ENCODE measurements at regions not wholly inside any gene's neighbourhood (a gene's known extent, or its start where the extent isn't known, plus 50 kb on each side); places are given as distances from the start of the nearest gene placed in this dataset.

DNA sequence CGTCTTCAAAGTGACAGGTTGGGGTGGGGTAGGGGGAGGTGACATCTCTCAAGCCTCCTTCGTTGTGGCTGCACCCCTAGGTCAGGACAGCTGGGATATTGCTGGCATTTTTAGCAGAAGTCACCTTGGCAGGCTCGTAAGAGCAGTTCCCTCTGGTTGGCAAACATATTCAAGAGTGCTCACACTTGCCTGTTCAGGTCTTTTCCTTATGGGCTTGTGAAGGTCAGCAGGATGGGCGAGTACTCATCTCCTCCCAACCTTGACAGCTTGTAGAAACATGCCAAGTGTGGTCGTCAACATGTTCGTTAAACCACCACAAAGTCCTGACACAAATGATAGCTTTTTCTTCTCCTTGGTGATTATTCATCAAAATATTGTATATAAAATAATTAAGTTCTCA lies 113.6 kb downstream of the HDGFL1 start:
- no peaks in the 10 kb centered on the region for H3K36me3 ChIP-seq
- H3K4me3 ChIP-seq, result no peak overlapping the region
- WGBS, result 53% methylated on average over 6 of the region's 6 CpGs
- TF ChIP-seq EP300 (IDR thresholded peaks at IDR 0.05), result no peak
- TF ChIP-seq POLR2A (IDR thresholded peaks at IDR 0.05), result no peak
- no peak for TF ChIP-seq POLR2AphosphoS5 (IDR thresholded peaks at IDR 0.05)
- TF ChIP-seq, protein P1, sequence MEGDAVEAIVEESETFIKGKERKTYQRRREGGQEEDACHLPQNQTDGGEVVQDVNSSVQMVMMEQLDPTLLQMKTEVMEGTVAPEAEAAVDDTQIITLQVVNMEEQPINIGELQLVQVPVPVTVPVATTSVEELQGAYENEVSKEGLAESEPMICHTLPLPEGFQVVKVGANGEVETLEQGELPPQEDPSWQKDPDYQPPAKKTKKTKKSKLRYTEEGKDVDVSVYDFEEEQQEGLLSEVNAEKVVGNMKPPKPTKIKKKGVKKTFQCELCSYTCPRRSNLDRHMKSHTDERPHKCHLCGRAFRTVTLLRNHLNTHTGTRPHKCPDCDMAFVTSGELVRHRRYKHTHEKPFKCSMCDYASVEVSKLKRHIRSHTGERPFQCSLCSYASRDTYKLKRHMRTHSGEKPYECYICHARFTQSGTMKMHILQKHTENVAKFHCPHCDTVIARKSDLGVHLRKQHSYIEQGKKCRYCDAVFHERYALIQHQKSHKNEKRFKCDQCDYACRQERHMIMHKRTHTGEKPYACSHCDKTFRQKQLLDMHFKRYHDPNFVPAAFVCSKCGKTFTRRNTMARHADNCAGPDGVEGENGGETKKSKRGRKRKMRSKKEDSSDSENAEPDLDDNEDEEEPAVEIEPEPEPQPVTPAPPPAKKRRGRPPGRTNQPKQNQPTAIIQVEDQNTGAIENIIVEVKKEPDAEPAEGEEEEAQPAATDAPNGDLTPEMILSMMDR (IDR thresholded peaks at IDR 0.05), result no peak
- H3K27me3 ChIP-seq, result no peaks in the 10 kb centered on the region
- no peak overlapping the region for H3K27ac ChIP-seq
- no peak for DNase-seq (ENCODE audit: low spot score in 2 of 2)
- no peaks in the 10 kb centered on the region for H3K9me3 ChIP-seq
- no peaks in the 10 kb centered on the region for H3K4me1 ChIP-seq

DNA sequence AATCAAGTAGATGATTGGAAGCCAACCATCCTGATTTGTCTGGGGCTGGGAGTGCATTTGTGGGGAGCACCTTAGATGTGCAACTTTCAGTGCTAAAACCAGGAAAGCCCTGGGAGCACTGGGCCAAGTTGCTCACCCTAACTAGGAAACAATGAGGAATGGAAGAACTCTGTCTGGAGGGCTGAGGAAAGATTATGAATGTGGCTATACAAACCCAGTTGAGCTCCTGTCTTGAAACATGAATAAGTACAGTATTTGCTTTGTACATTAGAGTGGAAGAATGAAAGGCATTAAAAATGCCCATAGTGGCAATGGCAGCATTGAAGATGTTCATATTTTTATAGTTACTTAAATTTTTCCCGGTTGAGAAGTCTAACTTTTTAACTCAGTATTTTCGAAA lies 121.1 kb downstream of the HDGFL1 start:
- DNase-seq (ENCODE audit: low spot score in 2 of 2), result no peak
- H3K9me3 ChIP-seq, result no peaks in the 10 kb centered on the region
- 95% methylated on average over 2 of the region's 2 CpGs for WGBS
- H3K36me3 ChIP-seq, result no peaks in the 10 kb centered on the region
- no peaks in the 10 kb centered on the region for H3K4me1 ChIP-seq
- H3K27ac ChIP-seq, result no peak overlapping the region
- no peaks in the 10 kb centered on the region for H3K27me3 ChIP-seq
- no peak for TF ChIP-seq POLR2AphosphoS5 (IDR thresholded peaks at IDR 0.05)
- no peak for TF ChIP-seq POLR2A (IDR thresholded peaks at IDR 0.05)
- TF ChIP-seq EP300 (IDR thresholded peaks at IDR 0.05), result no peak
- TF ChIP-seq, protein P1 (IDR thresholded peaks at IDR 0.05), result no peak
- H3K4me3 ChIP-seq, result no peak overlapping the region

DNA sequence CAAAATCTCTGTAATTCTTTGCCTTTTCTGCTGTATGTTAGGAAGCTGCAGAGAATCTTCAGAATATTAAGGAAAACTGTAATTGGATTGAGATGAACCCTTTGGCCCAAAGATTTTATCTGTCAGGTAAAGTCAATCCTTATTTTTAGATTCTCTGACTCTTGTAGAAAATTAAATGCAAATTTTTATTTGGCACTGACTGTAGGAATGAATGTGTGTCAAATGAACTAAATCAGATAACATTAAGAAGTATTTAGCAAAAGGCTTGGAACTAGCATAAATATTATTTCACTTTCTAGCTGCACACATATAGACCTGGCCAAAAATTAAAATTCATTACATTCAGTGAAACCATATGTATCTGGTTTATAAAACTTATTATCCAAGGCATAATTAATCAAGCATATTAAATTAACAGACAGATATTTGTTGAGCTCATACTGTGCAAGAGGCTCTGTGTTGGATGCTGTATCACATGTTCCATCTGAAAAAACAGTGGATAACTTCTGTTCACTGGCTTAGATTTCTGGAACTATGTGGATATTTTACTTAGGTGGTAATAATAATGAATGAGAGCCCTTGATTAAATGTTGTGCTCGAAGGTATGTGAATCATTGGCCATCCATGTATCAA lies 124.8 kb downstream of the HDGFL1 start:
- Histone ChIP-seq H3K27ac (no peak overlapping the region), H3K27me3 (no peaks in the 10 kb centered on the region), H3K36me3 (no peaks in the 10 kb centered on the region), H3K4me3 (no peak overlapping the region), H3K4me1 (no peaks in the 10 kb centered on the region), H3K9me3 (no peaks in the 10 kb centered on the region)
- WGBS, result 62% methylated on average over 1 of the region's 1 CpG
- no peak for DNase-seq (ENCODE audit: low spot score in 2 of 2)
- TF ChIP-seq, protein P1 (IDR thresholded peaks at IDR 0.05), result no peak
- no peak for TF ChIP-seq EP300 (IDR thresholded peaks at IDR 0.05)
- no peak for TF ChIP-seq POLR2A (IDR thresholded peaks at IDR 0.05)
- TF ChIP-seq POLR2AphosphoS5 (IDR thresholded peaks at IDR 0.05), result no peak

DNA sequence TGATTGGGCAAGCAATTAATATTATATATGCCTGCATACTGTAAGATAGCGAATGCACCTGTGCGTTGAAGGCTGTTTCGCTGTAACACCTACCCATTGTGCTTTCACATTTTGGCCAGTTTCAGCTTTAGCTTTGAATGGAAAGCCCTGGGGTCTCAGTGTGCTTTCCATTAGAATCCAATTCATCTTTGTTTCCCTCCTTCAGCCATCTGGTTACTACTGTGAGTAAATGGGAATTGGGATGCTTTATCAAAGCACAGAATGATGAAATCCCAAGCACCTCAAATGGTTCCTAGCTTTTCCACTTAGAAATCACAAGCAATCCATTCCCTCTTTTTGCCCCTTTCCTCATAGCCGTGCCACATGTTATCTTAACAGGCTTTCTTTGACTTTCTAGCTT lies 127.1 kb downstream of the HDGFL1 start:
- Histone ChIP-seq H3K36me3 (no peaks in the 10 kb centered on the region), H3K4me1 (no peaks in the 10 kb centered on the region), H3K9me3 (no peaks in the 10 kb centered on the region), H3K4me3 (no peak overlapping the region), H3K27ac (no peak overlapping the region), H3K27me3 (no peaks in the 10 kb centered on the region)
- TF ChIP-seq, protein P1 (IDR thresholded peaks at IDR 0.05), result no peak
- TF ChIP-seq POLR2AphosphoS5 (IDR thresholded peaks at IDR 0.05), result no peak
- TF ChIP-seq POLR2A (IDR thresholded peaks at IDR 0.05), result no peak
- TF ChIP-seq EP300 (IDR thresholded peaks at IDR 0.05), result no peak
- 96% methylated on average over 4 of the region's 4 CpGs for WGBS
- no peak for DNase-seq (ENCODE audit: low spot score in 2 of 2)

DNA sequence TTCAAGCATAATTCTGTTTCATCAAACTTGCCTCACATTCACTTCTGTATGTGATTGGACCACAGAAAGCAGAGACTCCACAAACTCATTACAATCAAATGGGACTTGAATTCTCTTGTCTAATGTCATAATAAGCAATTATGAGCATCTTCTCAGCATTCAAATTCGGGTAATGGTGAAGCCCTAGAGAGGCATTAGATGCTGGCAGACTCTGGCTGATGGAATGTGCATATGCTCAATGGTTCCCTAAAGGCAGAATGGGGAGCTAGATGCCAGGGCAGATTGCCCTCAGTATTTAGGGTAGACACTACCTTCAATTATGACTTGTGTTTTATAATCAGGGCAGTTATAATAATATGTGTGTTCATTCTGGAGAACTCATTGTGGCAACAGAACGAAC lies 127.9 kb downstream of the HDGFL1 start:
- no peak for DNase-seq (ENCODE audit: low spot score in 2 of 2)
- Histone ChIP-seq H3K4me1 (no peaks in the 10 kb centered on the region), H3K9me3 (no peaks in the 10 kb centered on the region), H3K4me3 (no peak overlapping the region), H3K27me3 (no peaks in the 10 kb centered on the region), H3K36me3 (no peaks in the 10 kb centered on the region), H3K27ac (no peak overlapping the region)
- TF ChIP-seq POLR2AphosphoS5 (IDR thresholded peaks at IDR 0.05) (no peak), POLR2A (IDR thresholded peaks at IDR 0.05) (no peak), EP300 (IDR thresholded peaks at IDR 0.05) (no peak)
- TF ChIP-seq, protein P1 (IDR thresholded peaks at IDR 0.05), result no peak
- WGBS, result 57% methylated on average over 2 of the region's 2 CpGs
